HepG2 (cell line): ENCODE measurements at regions not wholly inside any gene's neighbourhood (a gene's known extent, or its start where the extent isn't known, plus 50 kb on each side); places are given as distances from the start of the nearest gene placed in this dataset.

ENCODE experiments used
- BHLHE40 ChIP-seq: IDR thresholded peaks from 2 replicates; pipeline ENCODE4 v1.6.1; 2011; ENCODE audit warnings: low read length, improper control_type of control experiment
- CREB3 ChIP-seq: sonication (generic); formaldehyde crosslinking; IDR thresholded peaks from 2 replicates; pipeline ENCODE4 v1.5.0; 2020; ENCODE audit warnings: missing genetic modification reagents
- E2F5 ChIP-seq: sonication (generic); formaldehyde crosslinking; conservative IDR thresholded peaks from 2 replicates; pipeline ENCODE4 v1.4.0; 2020; ENCODE audit warnings: missing genetic modification reagents
- KDM1A ChIP-seq: IDR thresholded peaks from 2 replicates; pipeline ENCODE4 v1.6.1; 2016; ENCODE audit warnings: missing compliant biosample characterization
- MYC ChIP-seq: sonication (generic); formaldehyde crosslinking; IDR thresholded peaks from 2 replicates; pipeline ENCODE4 v1.9.0; 2021; ENCODE audit warnings: missing genetic modification reagents, borderline replicate concordance
- POLR2AphosphoS5 ChIP-seq: IDR thresholded peaks from 2 replicates; pipeline ENCODE4 v1.6.1; 2012; ENCODE audit warnings: low read depth, low read length
- RNF2 ChIP-seq: fragments of 450-650 bp; conservative IDR thresholded peaks from 2 replicates; pipeline ENCODE4 v1.6.1; 2016; ENCODE audit warnings: low read depth
- SP2 ChIP-seq: sonication (generic); formaldehyde crosslinking; IDR thresholded peaks from 2 replicates; pipeline ENCODE4 v1.5.1; 2020; ENCODE audit warnings: mild to moderate bottlenecking, missing genetic modification reagents
- ZBTB33 ChIP-seq: sonication (generic); formaldehyde crosslinking; IDR thresholded peaks from 2 replicates; pipeline ENCODE4 v1.4.0; 2020; ENCODE audit warnings: missing genetic modification reagents
- ZBTB49 ChIP-seq: sonication (generic); formaldehyde crosslinking; IDR thresholded peaks from 2 replicates; pipeline ENCODE4 v1.4.0; 2020; ENCODE audit warnings: missing genetic modification reagents, borderline replicate concordance
- ZNF567 ChIP-seq: sonication (generic); formaldehyde crosslinking; IDR thresholded peaks from 2 replicates; pipeline ENCODE4 v1.8.1; 2023; ENCODE audit warnings: mild to moderate bottlenecking, missing genetic modification reagents, borderline replicate concordance
- ZNF629 ChIP-seq: sonication (generic); formaldehyde crosslinking; conservative IDR thresholded peaks from 2 replicates; pipeline ENCODE4 v1.5.0; 2020; ENCODE audit warnings: missing genetic modification reagents

GRCh38 chr13:24610956-24611355 is 69.3 kb upstream of the ATP12A start:
- TF ChIP-seq ZBTB49 (CRISPR knock-in tag) (no peak), KDM1A (CRISPR knock-in tag) (no peak), POLR2AphosphoS5 (no peak), E2F5 (CRISPR knock-in tag) (no peak), ZNF629 (CRISPR knock-in tag) (no peak), CREB3 (CRISPR knock-in tag) (no peak), ZBTB33 (CRISPR knock-in tag) (no peak), BHLHE40 (no peak), SP2 (CRISPR knock-in tag) (no peak), ZNF567 (CRISPR knock-in tag) (no peak), RNF2 (no peak), MYC (CRISPR knock-in tag) (no peak)
